Progenitor cell of endocrine pancreas (in vitro differentiated cells): ENCODE measurements at regions not wholly inside any gene's neighbourhood (a gene's known extent, or its start where the extent isn't known, plus 50 kb on each side); places are given as distances from the start of the nearest gene placed in this dataset.

ENCODE experiments used
- DNase-seq: peaks from one replicate; pipeline ENCODE4 v3.0.0; 2021; ENCODE audit warnings: low spot score; ENCODE audit not compliant: unreplicated experiment
- H3K27ac Mint-ChIP-seq: 2 replicates; pipeline ENCODE4 v1.8.0; 2021; ENCODE audit warnings: mild to moderate bottlenecking, moderate library complexity, mixed read lengths
- H3K27me3 Mint-ChIP-seq: 2 replicates; pipeline ENCODE4 v1.8.0; 2021; ENCODE audit warnings: mixed read lengths
- H3K36me3 Mint-ChIP-seq: 2 replicates; pipeline ENCODE4 v1.8.0; 2022; ENCODE audit warnings: mixed read lengths; ENCODE audit not compliant: insufficient read depth
- H3K4me1 Mint-ChIP-seq: 2 replicates; pipeline ENCODE4 v1.8.0; 2021; ENCODE audit warnings: low read depth, mixed read lengths
- H3K4me3 Mint-ChIP-seq: 2 replicates; pipeline ENCODE4 v1.8.0; 2021; ENCODE audit warnings: low read depth, mild to moderate bottlenecking, moderate library complexity, mixed read lengths
- H3K9me3 Mint-ChIP-seq: 2 replicates; pipeline ENCODE4 v1.8.0; 2021; ENCODE audit warnings: low read depth, mixed read lengths
- TF ChIP-seq, protein P1 (sequence below): fragments of 200-600 bp; sonication (generic); IDR thresholded peaks from one replicate; pipeline ENCODE4 v1.5.0; 2021; ENCODE audit warnings: antibody characterized with exemption, mild to moderate bottlenecking; ENCODE audit not compliant: unreplicated experiment

- TF ChIP-seq, protein P1, sequence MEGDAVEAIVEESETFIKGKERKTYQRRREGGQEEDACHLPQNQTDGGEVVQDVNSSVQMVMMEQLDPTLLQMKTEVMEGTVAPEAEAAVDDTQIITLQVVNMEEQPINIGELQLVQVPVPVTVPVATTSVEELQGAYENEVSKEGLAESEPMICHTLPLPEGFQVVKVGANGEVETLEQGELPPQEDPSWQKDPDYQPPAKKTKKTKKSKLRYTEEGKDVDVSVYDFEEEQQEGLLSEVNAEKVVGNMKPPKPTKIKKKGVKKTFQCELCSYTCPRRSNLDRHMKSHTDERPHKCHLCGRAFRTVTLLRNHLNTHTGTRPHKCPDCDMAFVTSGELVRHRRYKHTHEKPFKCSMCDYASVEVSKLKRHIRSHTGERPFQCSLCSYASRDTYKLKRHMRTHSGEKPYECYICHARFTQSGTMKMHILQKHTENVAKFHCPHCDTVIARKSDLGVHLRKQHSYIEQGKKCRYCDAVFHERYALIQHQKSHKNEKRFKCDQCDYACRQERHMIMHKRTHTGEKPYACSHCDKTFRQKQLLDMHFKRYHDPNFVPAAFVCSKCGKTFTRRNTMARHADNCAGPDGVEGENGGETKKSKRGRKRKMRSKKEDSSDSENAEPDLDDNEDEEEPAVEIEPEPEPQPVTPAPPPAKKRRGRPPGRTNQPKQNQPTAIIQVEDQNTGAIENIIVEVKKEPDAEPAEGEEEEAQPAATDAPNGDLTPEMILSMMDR, result no peak
- H3K27me3 Mint-ChIP-seq, result no peaks in the 10 kb centered on the region
These were observed 98.0 kb upstream of the E2F7 start for GRCh38 chr12:77163074-77164038.

DNA sequence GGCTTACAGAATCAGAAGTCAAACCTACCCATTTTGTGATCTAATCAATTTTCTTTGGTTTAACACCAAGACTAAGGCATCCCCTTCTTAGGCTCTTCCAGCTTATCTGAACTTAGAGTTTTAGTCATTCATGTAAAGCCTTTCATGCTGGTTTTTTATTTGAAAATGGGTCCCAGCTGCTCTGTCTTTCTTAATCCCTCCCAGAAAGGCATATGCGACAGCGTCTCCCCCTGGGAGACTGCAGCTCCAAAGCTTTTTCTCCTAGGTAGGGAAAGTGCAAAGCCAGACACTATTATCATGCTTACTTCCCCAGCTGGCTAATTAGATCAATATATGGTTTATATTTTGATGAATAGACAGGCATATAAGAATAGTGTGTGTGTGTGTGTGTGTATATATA is 96.6 kb upstream of the E2F7 start:
- Mint-ChIP-seq H3K4me1 (peaks cover 7% of the 10 kb centered on the region), H3K27ac (no peak overlapping the region), H3K27me3 (no peaks in the 10 kb centered on the region), H3K36me3 (no peaks in the 10 kb centered on the region), H3K9me3 (no peaks in the 10 kb centered on the region), H3K4me3 (no peak overlapping the region)
- no peak for DNase-seq
- TF ChIP-seq, protein P1, result no peak

More at GRCh38 chr12:77163074-77164038, 98.0 kb upstream of the E2F7 start:
- Mint-ChIP-seq H3K4me3 (no peak overlapping the region), H3K9me3 (no peaks in the 10 kb centered on the region), H3K27ac (no peak overlapping the region), H3K36me3 (no peaks in the 10 kb centered on the region), H3K4me1 (peaks cover 7% of the 10 kb centered on the region)
- no peak for DNase-seq

DNA sequence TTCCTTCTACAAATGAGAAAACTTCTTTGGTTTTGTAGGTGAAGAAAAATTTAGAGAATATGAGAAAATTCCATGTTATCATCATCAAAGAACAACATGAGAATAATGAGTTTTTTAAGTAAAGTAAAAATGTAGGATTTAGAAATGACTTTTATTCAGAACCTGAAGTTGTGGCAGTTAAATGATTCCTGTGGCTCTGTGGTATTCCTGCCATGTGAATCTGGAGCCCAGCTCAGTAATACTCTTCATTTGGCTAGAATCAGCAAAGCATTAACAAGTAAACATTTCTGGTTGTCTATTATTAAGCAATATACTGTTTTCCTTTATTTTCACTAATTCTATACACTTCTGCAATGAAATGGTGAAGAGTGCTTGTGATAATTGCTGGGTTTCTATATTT is 95.6 kb upstream of the E2F7 start:
- no peak for DNase-seq
- no peaks in the 10 kb centered on the region for H3K36me3 Mint-ChIP-seq
- H3K27ac Mint-ChIP-seq, result no peak overlapping the region
- peaks cover 7% of the 10 kb centered on the region for H3K4me1 Mint-ChIP-seq
- H3K4me3 Mint-ChIP-seq, result no peak overlapping the region
- no peaks in the 10 kb centered on the region for H3K9me3 Mint-ChIP-seq
- TF ChIP-seq, protein P1, result no peak
- no peaks in the 10 kb centered on the region for H3K27me3 Mint-ChIP-seq

DNA sequence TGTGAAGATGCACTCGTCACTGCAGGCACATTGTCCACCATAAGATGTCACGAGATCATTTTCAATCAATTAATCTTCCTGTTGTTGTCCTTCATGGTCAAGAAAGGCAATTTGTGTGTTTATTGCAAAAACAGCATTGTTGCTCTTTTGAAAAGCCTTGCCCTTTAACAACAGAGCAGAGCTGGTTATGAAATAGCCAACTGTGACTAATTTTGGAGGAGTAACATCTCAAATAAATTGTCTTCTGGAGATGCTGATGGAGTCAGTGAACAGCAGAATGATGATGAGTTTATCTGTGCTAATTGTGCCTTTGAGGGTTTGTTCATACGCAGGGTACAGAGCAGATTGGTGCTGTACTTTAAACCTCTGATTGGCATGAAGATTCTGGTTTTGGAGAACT is 88.3 kb upstream of the E2F7 start:
- TF ChIP-seq, protein P1, result no peak
- H3K9me3 Mint-ChIP-seq, result no peaks in the 10 kb centered on the region
- H3K27ac Mint-ChIP-seq, result no peak overlapping the region
- H3K36me3 Mint-ChIP-seq, result no peaks in the 10 kb centered on the region
- no peaks in the 10 kb centered on the region for H3K27me3 Mint-ChIP-seq
- no peak overlapping the region for H3K4me3 Mint-ChIP-seq
- H3K4me1 Mint-ChIP-seq, result no peaks in the 10 kb centered on the region
- DNase-seq, result no peak

GRCh38 chr12:77152623-77153193 is 87.3 kb upstream of the E2F7 start:
- Mint-ChIP-seq H3K36me3 (no peaks in the 10 kb centered on the region), H3K4me1 (no peaks in the 10 kb centered on the region), H3K9me3 (no peaks in the 10 kb centered on the region), H3K27ac (no peak overlapping the region), H3K4me3 (no peak overlapping the region), H3K27me3 (no peaks in the 10 kb centered on the region)
- TF ChIP-seq, protein P1, result peak; percentile 65
- DNase-seq, result no peak
